ENCODE measurements at regions not wholly inside any gene's neighbourhood (a gene's known extent, or its start where the extent isn't known, plus 50 kb on each side); places are given as distances from the start of the nearest gene placed in this dataset.

DNA sequence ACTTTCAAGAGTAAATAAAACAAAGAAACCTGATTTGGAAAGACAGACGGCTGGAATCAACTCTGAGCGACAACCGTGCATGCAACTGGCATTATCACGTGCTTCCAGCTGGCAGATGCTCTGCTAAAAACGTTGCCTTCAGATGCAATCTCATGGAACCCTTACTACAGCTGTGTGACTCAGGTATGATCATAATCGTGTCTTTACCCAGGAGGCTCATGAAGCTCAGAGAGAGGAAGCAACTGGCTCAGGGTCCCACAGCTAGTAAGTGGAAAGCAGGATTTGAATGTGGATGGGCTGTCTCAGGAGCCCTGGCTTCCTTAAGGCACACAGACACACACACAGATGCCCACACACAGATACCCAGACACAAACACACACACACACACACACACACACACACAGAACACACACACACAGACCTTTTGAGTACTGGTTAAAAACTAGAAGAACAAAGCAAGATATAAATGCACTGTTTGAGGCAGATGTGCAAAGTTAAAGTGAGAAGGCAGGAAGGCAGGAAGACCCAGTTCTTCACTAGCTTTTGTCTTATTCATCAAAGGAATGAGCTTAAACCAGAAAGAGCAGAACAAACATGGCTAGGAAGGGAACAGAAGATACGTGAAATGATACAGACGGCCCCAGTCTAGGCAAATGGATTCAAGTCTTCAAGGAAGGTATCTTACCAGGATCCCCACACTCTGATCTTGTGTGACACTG is 275.2 kb downstream of the MAF start (continued):
- no peak for TF ChIP-seq E2F5 (CRISPR knock-in tag; IDR thresholded peaks at IDR 0.05)
- TF ChIP-seq ETV6 (CRISPR knock-in tag; IDR thresholded peaks at IDR 0.05): no peak
- TF ChIP-seq OVOL2 (CRISPR knock-in tag; IDR thresholded peaks at IDR 0.05; ENCODE audit: borderline replicate concordance): no peak
- TF ChIP-seq SOX15 (CRISPR knock-in tag; IDR thresholded peaks at IDR 0.05): no peak
- TF ChIP-seq TP53 (CRISPR knock-in tag; IDR thresholded peaks at IDR 0.05): no peak
- no peak for TF ChIP-seq NR3C1 (CRISPR knock-in tag; conservative IDR thresholded peaks at IDR 0.05; ENCODE audit: low read depth)
- TF ChIP-seq ATF3 (CRISPR knock-in tag; conservative IDR thresholded peaks at IDR 0.05): no peak
- TF ChIP-seq, protein P1, sequence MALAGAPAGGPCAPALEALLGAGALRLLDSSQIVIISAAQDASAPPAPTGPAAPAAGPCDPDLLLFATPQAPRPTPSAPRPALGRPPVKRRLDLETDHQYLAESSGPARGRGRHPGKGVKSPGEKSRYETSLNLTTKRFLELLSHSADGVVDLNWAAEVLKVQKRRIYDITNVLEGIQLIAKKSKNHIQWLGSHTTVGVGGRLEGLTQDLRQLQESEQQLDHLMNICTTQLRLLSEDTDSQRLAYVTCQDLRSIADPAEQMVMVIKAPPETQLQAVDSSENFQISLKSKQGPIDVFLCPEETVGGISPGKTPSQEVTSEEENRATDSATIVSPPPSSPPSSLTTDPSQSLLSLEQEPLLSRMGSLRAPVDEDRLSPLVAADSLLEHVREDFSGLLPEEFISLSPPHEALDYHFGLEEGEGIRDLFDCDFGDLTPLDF (CRISPR knock-in tag; IDR thresholded peaks at IDR 0.05): no peak
- TF ChIP-seq ZNF121 (CRISPR knock-in tag; IDR thresholded peaks at IDR 0.05): no peak
- TF ChIP-seq, protein P2, sequence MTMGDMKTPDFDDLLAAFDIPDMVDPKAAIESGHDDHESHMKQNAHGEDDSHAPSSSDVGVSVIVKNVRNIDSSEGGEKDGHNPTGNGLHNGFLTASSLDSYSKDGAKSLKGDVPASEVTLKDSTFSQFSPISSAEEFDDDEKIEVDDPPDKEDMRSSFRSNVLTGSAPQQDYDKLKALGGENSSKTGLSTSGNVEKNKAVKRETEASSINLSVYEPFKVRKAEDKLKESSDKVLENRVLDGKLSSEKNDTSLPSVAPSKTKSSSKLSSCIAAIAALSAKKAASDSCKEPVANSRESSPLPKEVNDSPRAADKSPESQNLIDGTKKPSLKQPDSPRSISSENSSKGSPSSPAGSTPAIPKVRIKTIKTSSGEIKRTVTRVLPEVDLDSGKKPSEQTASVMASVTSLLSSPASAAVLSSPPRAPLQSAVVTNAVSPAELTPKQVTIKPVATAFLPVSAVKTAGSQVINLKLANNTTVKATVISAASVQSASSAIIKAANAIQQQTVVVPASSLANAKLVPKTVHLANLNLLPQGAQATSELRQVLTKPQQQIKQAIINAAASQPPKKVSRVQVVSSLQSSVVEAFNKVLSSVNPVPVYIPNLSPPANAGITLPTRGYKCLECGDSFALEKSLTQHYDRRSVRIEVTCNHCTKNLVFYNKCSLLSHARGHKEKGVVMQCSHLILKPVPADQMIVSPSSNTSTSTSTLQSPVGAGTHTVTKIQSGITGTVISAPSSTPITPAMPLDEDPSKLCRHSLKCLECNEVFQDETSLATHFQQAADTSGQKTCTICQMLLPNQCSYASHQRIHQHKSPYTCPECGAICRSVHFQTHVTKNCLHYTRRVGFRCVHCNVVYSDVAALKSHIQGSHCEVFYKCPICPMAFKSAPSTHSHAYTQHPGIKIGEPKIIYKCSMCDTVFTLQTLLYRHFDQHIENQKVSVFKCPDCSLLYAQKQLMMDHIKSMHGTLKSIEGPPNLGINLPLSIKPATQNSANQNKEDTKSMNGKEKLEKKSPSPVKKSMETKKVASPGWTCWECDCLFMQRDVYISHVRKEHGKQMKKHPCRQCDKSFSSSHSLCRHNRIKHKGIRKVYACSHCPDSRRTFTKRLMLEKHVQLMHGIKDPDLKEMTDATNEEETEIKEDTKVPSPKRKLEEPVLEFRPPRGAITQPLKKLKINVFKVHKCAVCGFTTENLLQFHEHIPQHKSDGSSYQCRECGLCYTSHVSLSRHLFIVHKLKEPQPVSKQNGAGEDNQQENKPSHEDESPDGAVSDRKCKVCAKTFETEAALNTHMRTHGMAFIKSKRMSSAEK (CRISPR knock-in tag; IDR thresholded peaks at IDR 0.05; ENCODE audit: borderline replicate concordance): no peak
- no peak for TF ChIP-seq FOXK1 (CRISPR knock-in tag; IDR thresholded peaks at IDR 0.05)
- TF ChIP-seq ZNF512 (CRISPR knock-in tag; IDR thresholded peaks at IDR 0.05; ENCODE audit: borderline replicate concordance): no peak
- no peak for TF ChIP-seq ATF1 (CRISPR knock-in tag; IDR thresholded peaks at IDR 0.05)
- TF ChIP-seq ATF6 (CRISPR knock-in tag; IDR thresholded peaks at IDR 0.05): no peak
- TF ChIP-seq, protein P3, sequence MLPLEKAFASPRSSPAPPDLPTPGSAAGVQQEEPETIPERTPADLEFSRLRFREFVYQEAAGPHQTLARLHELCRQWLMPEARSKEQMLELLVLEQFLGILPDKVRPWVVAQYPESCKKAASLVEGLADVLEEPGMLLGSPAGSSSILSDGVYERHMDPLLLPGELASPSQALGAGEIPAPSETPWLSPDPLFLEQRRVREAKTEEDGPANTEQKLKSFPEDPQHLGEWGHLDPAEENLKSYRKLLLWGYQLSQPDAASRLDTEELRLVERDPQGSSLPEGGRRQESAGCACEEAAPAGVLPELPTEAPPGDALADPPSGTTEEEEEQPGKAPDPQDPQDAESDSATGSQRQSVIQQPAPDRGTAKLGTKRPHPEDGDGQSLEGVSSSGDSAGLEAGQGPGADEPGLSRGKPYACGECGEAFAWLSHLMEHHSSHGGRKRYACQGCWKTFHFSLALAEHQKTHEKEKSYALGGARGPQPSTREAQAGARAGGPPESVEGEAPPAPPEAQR (CRISPR knock-in tag; IDR thresholded peaks at IDR 0.05): no peak
